ENCODE measurements at regions not wholly inside any gene's neighbourhood (a gene's known extent, or its start where the extent isn't known, plus 50 kb on each side); places are given as distances from the start of the nearest gene placed in this dataset.
A peak's percentile ranks its signal among the peaks of the same experiment; 100 is the strongest.

DNA sequence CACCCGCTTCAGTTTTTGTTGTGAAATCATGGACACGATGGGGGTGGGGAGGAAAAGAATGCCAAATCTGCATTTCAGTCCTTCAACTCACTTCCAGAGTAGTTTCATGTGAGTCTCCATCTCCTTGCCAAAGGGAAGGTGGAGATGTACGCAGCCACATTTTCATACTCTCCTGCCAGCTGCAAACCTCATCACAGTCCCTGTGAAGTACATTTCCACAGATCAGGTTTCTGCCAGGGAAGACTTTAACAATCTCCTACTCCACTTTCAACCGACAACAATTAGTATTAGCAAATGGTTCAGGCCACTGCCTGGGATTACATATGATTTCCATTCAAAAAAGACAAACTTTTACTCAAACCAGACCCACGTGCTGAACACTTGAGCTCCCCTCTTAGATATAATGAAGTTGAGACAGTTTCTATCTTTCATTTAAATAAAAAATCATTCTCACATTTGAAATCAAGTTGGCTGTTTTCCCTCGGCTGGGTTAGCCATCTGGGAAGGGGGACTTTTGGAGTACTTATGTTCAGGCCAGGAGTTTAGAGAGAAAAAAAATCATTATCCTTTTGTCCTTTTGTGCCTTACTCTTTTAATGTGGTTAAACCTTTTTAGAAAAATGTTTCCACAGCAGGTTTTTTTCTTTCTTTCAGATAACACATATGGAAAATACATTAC is 51.0 kb upstream of the CEP162 start:
- DNase-seq (ENCODE audit: low read depth), result peak; percentile 28
- TF ChIP-seq, protein P1, sequence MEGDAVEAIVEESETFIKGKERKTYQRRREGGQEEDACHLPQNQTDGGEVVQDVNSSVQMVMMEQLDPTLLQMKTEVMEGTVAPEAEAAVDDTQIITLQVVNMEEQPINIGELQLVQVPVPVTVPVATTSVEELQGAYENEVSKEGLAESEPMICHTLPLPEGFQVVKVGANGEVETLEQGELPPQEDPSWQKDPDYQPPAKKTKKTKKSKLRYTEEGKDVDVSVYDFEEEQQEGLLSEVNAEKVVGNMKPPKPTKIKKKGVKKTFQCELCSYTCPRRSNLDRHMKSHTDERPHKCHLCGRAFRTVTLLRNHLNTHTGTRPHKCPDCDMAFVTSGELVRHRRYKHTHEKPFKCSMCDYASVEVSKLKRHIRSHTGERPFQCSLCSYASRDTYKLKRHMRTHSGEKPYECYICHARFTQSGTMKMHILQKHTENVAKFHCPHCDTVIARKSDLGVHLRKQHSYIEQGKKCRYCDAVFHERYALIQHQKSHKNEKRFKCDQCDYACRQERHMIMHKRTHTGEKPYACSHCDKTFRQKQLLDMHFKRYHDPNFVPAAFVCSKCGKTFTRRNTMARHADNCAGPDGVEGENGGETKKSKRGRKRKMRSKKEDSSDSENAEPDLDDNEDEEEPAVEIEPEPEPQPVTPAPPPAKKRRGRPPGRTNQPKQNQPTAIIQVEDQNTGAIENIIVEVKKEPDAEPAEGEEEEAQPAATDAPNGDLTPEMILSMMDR (conservative IDR thresholded peaks at IDR 0.05; ENCODE audit: control insufficient read depth, insufficient read depth, low read depth, low read length), result no peak
- H3K4me3 ChIP-seq (ENCODE audit: control insufficient read depth, low read depth, low read length), result no peak overlapping the region

Measured in fibroblast of mammary gland (primary cell).